GM23338 (cell line): ENCODE measurements at regions not wholly inside any gene's neighbourhood (a gene's known extent, or its start where the extent isn't known, plus 50 kb on each side); places are given as distances from the start of the nearest gene placed in this dataset.

ENCODE experiments used
- ATAC-seq: fragments of 200-7000 bp; cut with Tn5 transposase; 3 replicates; pipeline ENCODE4 v1.9.1; 2020
- DNase-seq: peaks from one replicate; pipeline ENCODE4 v3.0.0-alpha.2; 2015; ENCODE audit warnings: low spot score
- H2AFZ ChIP-seq: fragments of 200-600 bp; sonication (generic); 2 replicates; pipeline ENCODE4 v1.8.0; 2016; ENCODE audit warnings: antibody characterized with exemption, mild to moderate bottlenecking, moderate library complexity
- H3F3A ChIP-seq: fragments of 200-600 bp; sonication (generic); replicated peaks from 2 replicates; pipeline ENCODE4 v1.8.0; 2017; ENCODE audit warnings: antibody characterized with exemption, mixed run types, low read depth
- H3K27ac ChIP-seq: fragments of 200-600 bp; sonication (generic); 2 replicates; pipeline ENCODE4 v1.6.1; 2016; ENCODE audit warnings: low read depth
- H3K27me3 ChIP-seq: fragments of 200-600 bp; sonication (generic); 2 replicates; pipeline ENCODE4 v1.8.0; 2016; ENCODE audit warnings: mild to moderate bottlenecking, mixed run types, moderate library complexity; ENCODE audit not compliant: insufficient read depth
- H3K36me3 ChIP-seq: fragments of 200-600 bp; sonication (generic); 2 replicates; pipeline ENCODE4 v1.8.0; 2016; ENCODE audit warnings: mild to moderate bottlenecking; ENCODE audit not compliant: insufficient read depth
- H3K4me1 ChIP-seq: fragments of 200-600 bp; sonication (generic); 2 replicates; pipeline ENCODE4 v1.8.0; 2016; ENCODE audit warnings: mild to moderate bottlenecking, moderate library complexity; ENCODE audit not compliant: insufficient read depth
- H3K4me2 ChIP-seq: fragments of 200-600 bp; sonication (generic); 2 replicates; pipeline ENCODE4 v1.7.1; 2017; ENCODE audit warnings: mixed run types
- H3K4me3 ChIP-seq: fragments of 200-600 bp; sonication (generic); 2 replicates; pipeline ENCODE4 v1.6.1; 2016; ENCODE audit warnings: mixed run types
- H3K79me2 ChIP-seq: fragments of 200-600 bp; sonication (generic); replicated peaks from 2 replicates; pipeline ENCODE4 v1.8.0; 2017; ENCODE audit warnings: mild to moderate bottlenecking; ENCODE audit not compliant: insufficient read depth
- H3K9me2 ChIP-seq: fragments of 200-600 bp; sonication (generic); 2 replicates; pipeline ENCODE4 v1.8.0; 2017; ENCODE audit not compliant: insufficient read depth
- H4K20me1 ChIP-seq: fragments of 200-600 bp; sonication (generic); replicated peaks from 2 replicates; pipeline ENCODE4 v1.8.0; 2017; ENCODE audit warnings: mild to moderate bottlenecking; ENCODE audit not compliant: insufficient read depth
- H3K27ac Mint-ChIP-seq: 2 replicates; pipeline ENCODE4 v1.8.0; 2020; ENCODE audit warnings: inconsistent platforms, mild to moderate bottlenecking, moderate library complexity, mixed read lengths
- H3K27me3 Mint-ChIP-seq: 3 replicates; pipeline ENCODE4 v1.8.0; 2022; ENCODE audit warnings: low read depth, mild to moderate bottlenecking, moderate library complexity, mixed read lengths, inconsistent platforms; ENCODE audit not compliant: insufficient read depth, poor library complexity
- H3K36me3 Mint-ChIP-seq: 3 replicates; pipeline ENCODE4 v1.8.0; 2021; ENCODE audit warnings: low read depth, mild to moderate bottlenecking, inconsistent platforms, moderate library complexity, mixed read lengths
- H3K4me1 Mint-ChIP-seq: 3 replicates; pipeline ENCODE4 v1.8.0; 2020; ENCODE audit warnings: mild to moderate bottlenecking, inconsistent platforms, mixed read lengths
- H3K4me3 Mint-ChIP-seq: 3 replicates; pipeline ENCODE4 v1.8.0; 2021; ENCODE audit warnings: moderate library complexity, mild to moderate bottlenecking, inconsistent platforms, mixed read lengths
- H3K9me3 Mint-ChIP-seq: 3 replicates; pipeline ENCODE4 v1.8.0; 2020; ENCODE audit warnings: moderate library complexity, mild to moderate bottlenecking, inconsistent platforms, mixed read lengths
- CREB1 ChIP-seq: fragments of 250-450 bp; sonication (Bioruptor Pico); IDR thresholded peaks from 2 replicates; pipeline ENCODE4 v1.5.0; 2020; ENCODE audit warnings: low read depth, mild to moderate bottlenecking, moderate library complexity
- CTCF ChIP-seq, 2 experiments: fragments of 200-600 bp in 1 of 2; sonication (generic) in 1 of 2; conservative IDR thresholded peaks; 2 replicates each; pipeline versions ENCODE4 v1.5.1 to v1.6.1; 2016 to 2017; ENCODE audit warnings: antibody characterized with exemption in 2 of 2, low read depth in 2 of 2, mild to moderate bottlenecking in 2 of 2, moderate library complexity in 1 of 2
- ETS1 ChIP-seq: IDR thresholded peaks from 2 replicates; pipeline ENCODE4 v1.6.1; 2016; ENCODE audit warnings: antibody characterized with exemption
- EZH2 ChIP-seq: fragments of 200-600 bp; sonication (generic); IDR thresholded peaks from one replicate; pipeline ENCODE4 v1.8.0; 2017; ENCODE audit warnings: antibody characterized with exemption, mild to moderate bottlenecking, low read depth; ENCODE audit not compliant: unreplicated experiment
- EZH2phosphoT487 ChIP-seq: fragments of 200-600 bp; sonication (generic); IDR thresholded peaks from one replicate; pipeline ENCODE4 v1.8.1; 2018; ENCODE audit warnings: antibody characterized with exemption; ENCODE audit not compliant: unreplicated experiment
- JUNB ChIP-seq: IDR thresholded peaks from one replicate; pipeline ENCODE4 v1.6.1; 2016; ENCODE audit warnings: antibody characterized with exemption; ENCODE audit not compliant: unreplicated experiment
- NANOG ChIP-seq: IDR thresholded peaks from 2 replicates; pipeline ENCODE4 v1.6.1; 2016; ENCODE audit warnings: antibody characterized with exemption, borderline replicate concordance
- POLR2AphosphoS5 ChIP-seq: IDR thresholded peaks from 2 replicates; pipeline ENCODE4 v1.6.1; 2016; ENCODE audit warnings: antibody characterized with exemption, low read depth
- REST ChIP-seq: IDR thresholded peaks from one replicate; pipeline ENCODE4 v1.6.1; 2018; ENCODE audit warnings: antibody characterized with exemption; ENCODE audit not compliant: unreplicated experiment
- STAT1 ChIP-seq: IDR thresholded peaks from one replicate; pipeline ENCODE4 v1.6.1; 2016; ENCODE audit warnings: antibody characterized with exemption; ENCODE audit not compliant: unreplicated experiment
- ZNF114 ChIP-seq: fragments of 250-450 bp; sonication (Bioruptor Pico); IDR thresholded peaks from 2 replicates; pipeline ENCODE4 v1.5.0; 2020; ENCODE audit warnings: mild to moderate bottlenecking, moderate library complexity
- ZNF331 ChIP-seq: fragments of 250-450 bp; sonication (Bioruptor Pico); IDR thresholded peaks from 2 replicates; pipeline ENCODE4 v1.5.0; 2020; ENCODE audit warnings: low read depth, mild to moderate bottlenecking, moderate library complexity
- ZNF462 ChIP-seq: fragments of 250-450 bp; sonication (Bioruptor Pico); IDR thresholded peaks from 2 replicates; pipeline ENCODE4 v1.5.0; 2020; ENCODE audit warnings: mild to moderate bottlenecking, moderate library complexity

GRCh38 chr4:4602468-4602867 lies 60.6 kb upstream of the STX18 start:
- DNase-seq (no peak), ATAC-seq (no peak)
- no peak overlapping the region for H3K4me3 ChIP-seq
- peaks cover 7% of the 10 kb centered on the region for H3K4me1 ChIP-seq
- Mint-ChIP-seq H3K4me3 (no peak overlapping the region), H3K27me3 (peaks cover 19% of the 10 kb centered on the region), H3K36me3 (peaks cover 10% of the 10 kb centered on the region), H3K27ac (no peak overlapping the region), H3K4me1 (peaks cover 21% of the 10 kb centered on the region), H3K9me3 (no peaks in the 10 kb centered on the region)
- H3F3A ChIP-seq: no peaks in the 10 kb centered on the region
- H3K4me2 ChIP-seq: no peak overlapping the region
- H3K36me3 ChIP-seq: no peaks in the 10 kb centered on the region
- TF ChIP-seq REST (no peak), CREB1 (no peak), ZNF114 (no peak), ZNF462 (CRISPR knock-in tag) (no peak), EZH2 (no peak), POLR2AphosphoS5 (no peak), STAT1 (no peak), JUNB (no peak), NANOG (no peak), ETS1 (no peak), EZH2phosphoT487 (no peak), CTCF (conservative IDR thresholded peaks at IDR 0.05; ENCODE audit: low read depth in 2 of 2) (no peak), ZNF331 (CRISPR knock-in tag) (no peak)
- peaks cover 9% of the 10 kb centered on the region; the same call in 1 of the 2 replicates for H3K27me3 ChIP-seq
- H3K27ac ChIP-seq: no peak overlapping the region
- peaks cover 7% of the 10 kb centered on the region; the same call in 1 of the 2 replicates for H4K20me1 ChIP-seq
- no peaks in the 10 kb centered on the region for H3K79me2 ChIP-seq
- no peak overlapping the region for H2AFZ ChIP-seq
- H3K9me2 ChIP-seq: no peaks in the 10 kb centered on the region; the same call in 1 of the 2 replicates
